HG02973 (cell line): ENCODE measurements at regions not wholly inside any gene's neighbourhood (a gene's known extent, or its start where the extent isn't known, plus 50 kb on each side); places are given as distances from the start of the nearest gene placed in this dataset.
"Not testable (repeated sequence)": the region's sequence is repeated elsewhere in the genome, so short reads cannot be mapped to it uniquely, and the experiment has no call there.

ENCODE experiments used
- ATAC-seq: cut with Tn5 transposase; IDR thresholded peaks from one replicate; pipeline ENCODE4 v1.9.1; 2021; ENCODE audit warnings: moderate library complexity; ENCODE audit not compliant: unreplicated experiment

GRCh38 chr2:76697439-76697838 lies 824.7 kb downstream of the LRRTM4 start:
- ATAC-seq: not testable (repeated sequence)

- ATAC-seq: no peak
These were observed 829.3 kb downstream of the LRRTM4 start for GRCh38 chr2:76692908-76693307.

GRCh38 chr2:76688732-76689131 lies 833.4 kb downstream of the LRRTM4 start:
- ATAC-seq: no peak

GRCh38 chr2:76687923-76688322 lies 834.3 kb downstream of the LRRTM4 start:
- no peak for ATAC-seq

- no peak for ATAC-seq
These were observed 837.4 kb downstream of the LRRTM4 start for GRCh38 chr2:76684756-76685155.

- no peak for ATAC-seq
These were observed 843.2 kb downstream of the LRRTM4 start for GRCh38 chr2:76679025-76679396.

- no peak for ATAC-seq
These were observed 843.7 kb downstream of the LRRTM4 start for GRCh38 chr2:76678383-76679024.

GRCh38 chr2:76675212-76675611 lies 847.0 kb downstream of the LRRTM4 start:
- ATAC-seq: no peak

- ATAC-seq: no peak
These were observed 849.4 kb downstream of the LRRTM4 start for GRCh38 chr2:76672798-76673197.

- no peak for ATAC-seq
These were observed 852.2 kb downstream of the LRRTM4 start for GRCh38 chr2:76669966-76670465.

- no peak for ATAC-seq
These were observed 853.9 kb downstream of the LRRTM4 start for GRCh38 chr2:76668279-76668678.

GRCh38 chr2:76667821-76668271 lies 854.3 kb downstream of the LRRTM4 start:
- no peak for ATAC-seq

- ATAC-seq: no peak
These were observed 880.0 kb downstream of the LRRTM4 start for GRCh38 chr2:76642129-76642528.

- ATAC-seq: no peak
These were observed 880.7 kb downstream of the LRRTM4 start for GRCh38 chr2:76641506-76641905.

- no peak for ATAC-seq
These were observed 881.3 kb downstream of the LRRTM4 start for GRCh38 chr2:76640905-76641304.

GRCh38 chr2:76639171-76639680 lies 883.0 kb downstream of the LRRTM4 start:
- no peak for ATAC-seq

GRCh38 chr2:76633276-76633921 lies 888.8 kb downstream of the LRRTM4 start:
- ATAC-seq: no peak

- ATAC-seq: no peak
These were observed 897.1 kb downstream of the LRRTM4 start for GRCh38 chr2:76625101-76625500.

GRCh38 chr2:76613330-76613729 lies 902.6 kb upstream of the GCFC2 start:
- ATAC-seq: no peak

- ATAC-seq: no peak
These were observed 902.0 kb upstream of the GCFC2 start for GRCh38 chr2:76612764-76613163.

- ATAC-seq: no peak
These were observed 899.7 kb upstream of the GCFC2 start for GRCh38 chr2:76610451-76610850.

- peak; percentile 96 for ATAC-seq
These were observed 889.1 kb upstream of the GCFC2 start for GRCh38 chr2:76599732-76600368.
